Tibial artery (tissue), 4 donors: ENCODE measurements at regions not wholly inside any gene's neighbourhood (a gene's known extent, or its start where the extent isn't known, plus 50 kb on each side); places are given as distances from the start of the nearest gene placed in this dataset.

Source experiments
- DNase-seq, 2 donors: peaks; one replicate each; pipeline ENCODE4 v3.0.0-alpha.2; 2019
- H3K27ac ChIP-seq, 2 donors: fragments of 200-600 bp; sonication (generic) in 1 of 2; 1 replicate in 1 of 2; 2 replicates in 1 of 2; pipeline ENCODE4 v1.5.1; 2018 to 2019; ENCODE audit warnings: mild to moderate bottlenecking in 1 of 2
- H3K27me3 ChIP-seq, 2 donors: fragments of 200-600 bp; sonication (generic) in 1 of 2; one replicate each; pipeline versions ENCODE4 v1.5.1 to v1.6.0; 2016 to 2019
- H3K36me3 ChIP-seq, 3 donors: fragments of 200-600 bp; sonication (generic) in 2 of 3; one replicate each; pipeline ENCODE4 v1.5.1; 2016 to 2019; ENCODE audit warnings: mild to moderate bottlenecking in 2 of 3
- H3K4me1 ChIP-seq, 4 donors: fragments of 200-600 bp; sonication (generic) in 2 of 4; 1 replicate in 3 of 4; 2 replicates in 1 of 4; pipeline ENCODE4 v1.5.1; 2016 to 2019
- H3K4me3 ChIP-seq, 2 donors: fragments of 200-600 bp; sonication (generic) in 1 of 2; 1 replicate in 1 of 2; 2 replicates in 1 of 2; pipeline ENCODE4 v1.5.1; 2018 to 2019; ENCODE audit warnings: mild to moderate bottlenecking in 2 of 2
- H3K9me3 ChIP-seq, 3 donors: fragments of 200-600 bp; sonication (generic) in 1 of 3; one replicate each; pipeline ENCODE4 v1.5.1; 2016 to 2019
- intact Hi-C: fragments of 100-400 bp; cut with DNase I; formaldehyde crosslinking; loops from one replicate; pipeline ENCODE4 v1.15.0; 2023; ENCODE audit warnings: low total_unique reads
- TF ChIP-seq, protein P1 (sequence below), 2 experiments: fragments of 200-600 bp in 1 of 2; fragments of 450-650 bp in 1 of 2; IDR thresholded peaks; one replicate each; pipeline ENCODE4 v1.5.1; 2017 to 2019; ENCODE audit warnings: antibody characterized with exemption in 2 of 2, mild to moderate bottlenecking in 1 of 2, moderate library complexity in 1 of 2

DNA sequence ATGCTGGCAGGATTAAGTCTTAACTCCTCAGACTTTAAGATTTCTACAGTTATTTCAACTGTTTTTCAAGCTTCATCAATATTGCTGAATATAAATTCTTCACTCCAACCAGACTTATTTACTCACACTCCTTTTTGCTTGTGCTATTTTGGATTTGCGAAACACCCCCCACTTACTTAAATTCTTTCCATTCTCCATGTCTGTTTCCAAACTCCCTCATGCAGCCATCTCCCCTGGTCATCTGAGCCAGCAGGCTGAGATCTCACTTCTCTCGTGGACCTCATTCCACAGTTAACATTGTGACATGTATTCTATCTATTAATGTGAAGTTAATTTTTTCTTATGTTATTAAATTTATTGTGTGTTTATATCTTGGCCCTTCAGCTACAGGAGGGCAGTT is 188.9 kb upstream of the HDAC9 start:
- H3K27ac ChIP-seq = no peak overlapping the region
- no peaks in the 10 kb centered on the region for H3K36me3 ChIP-seq
- no peak overlapping the region for H3K4me3 ChIP-seq
- TF ChIP-seq, protein P1, sequence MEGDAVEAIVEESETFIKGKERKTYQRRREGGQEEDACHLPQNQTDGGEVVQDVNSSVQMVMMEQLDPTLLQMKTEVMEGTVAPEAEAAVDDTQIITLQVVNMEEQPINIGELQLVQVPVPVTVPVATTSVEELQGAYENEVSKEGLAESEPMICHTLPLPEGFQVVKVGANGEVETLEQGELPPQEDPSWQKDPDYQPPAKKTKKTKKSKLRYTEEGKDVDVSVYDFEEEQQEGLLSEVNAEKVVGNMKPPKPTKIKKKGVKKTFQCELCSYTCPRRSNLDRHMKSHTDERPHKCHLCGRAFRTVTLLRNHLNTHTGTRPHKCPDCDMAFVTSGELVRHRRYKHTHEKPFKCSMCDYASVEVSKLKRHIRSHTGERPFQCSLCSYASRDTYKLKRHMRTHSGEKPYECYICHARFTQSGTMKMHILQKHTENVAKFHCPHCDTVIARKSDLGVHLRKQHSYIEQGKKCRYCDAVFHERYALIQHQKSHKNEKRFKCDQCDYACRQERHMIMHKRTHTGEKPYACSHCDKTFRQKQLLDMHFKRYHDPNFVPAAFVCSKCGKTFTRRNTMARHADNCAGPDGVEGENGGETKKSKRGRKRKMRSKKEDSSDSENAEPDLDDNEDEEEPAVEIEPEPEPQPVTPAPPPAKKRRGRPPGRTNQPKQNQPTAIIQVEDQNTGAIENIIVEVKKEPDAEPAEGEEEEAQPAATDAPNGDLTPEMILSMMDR (IDR thresholded peaks at IDR 0.05) = no peak
- peaks cover 0 to 17% (median 3%) of the 10 kb centered on the region in 4 donors for H3K4me1 ChIP-seq
- no peaks in the 10 kb centered on the region for H3K9me3 ChIP-seq
- H3K27me3 ChIP-seq = no peaks in the 10 kb centered on the region
- DNase-seq = no peak
- intact Hi-C loops = no loop called here

DNA sequence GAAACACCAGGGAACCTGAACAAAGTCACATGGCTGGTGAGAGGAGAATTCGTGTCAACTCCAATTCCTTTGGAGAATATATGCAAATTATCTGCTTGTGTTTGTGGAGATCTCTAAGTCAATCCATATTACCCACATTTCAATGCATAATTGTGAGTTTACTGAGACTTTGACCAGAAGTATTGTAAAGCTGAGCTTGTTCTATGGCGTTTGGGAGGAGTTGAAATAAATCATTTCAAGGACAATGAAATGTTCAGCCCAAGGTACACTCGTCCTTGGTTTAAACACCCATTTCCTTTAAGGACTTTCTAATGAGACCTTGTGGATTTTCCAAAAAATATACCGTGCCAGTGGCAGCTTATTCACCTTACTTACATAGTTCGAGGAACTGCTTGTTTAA is 186.6 kb upstream of the HDAC9 start:
- H3K4me3 ChIP-seq = no peak overlapping the region
- DNase-seq = no peak
- H3K36me3 ChIP-seq = no peaks in the 10 kb centered on the region
- intact Hi-C loops = no loop called here
- H3K4me1 ChIP-seq = peaks cover 0 to 17% (median 3%) of the 10 kb centered on the region in 4 donors
- no peaks in the 10 kb centered on the region for H3K9me3 ChIP-seq
- H3K27me3 ChIP-seq = no peaks in the 10 kb centered on the region
- TF ChIP-seq, protein P1 (IDR thresholded peaks at IDR 0.05) = no peak
- H3K27ac ChIP-seq = no peak overlapping the region

DNA sequence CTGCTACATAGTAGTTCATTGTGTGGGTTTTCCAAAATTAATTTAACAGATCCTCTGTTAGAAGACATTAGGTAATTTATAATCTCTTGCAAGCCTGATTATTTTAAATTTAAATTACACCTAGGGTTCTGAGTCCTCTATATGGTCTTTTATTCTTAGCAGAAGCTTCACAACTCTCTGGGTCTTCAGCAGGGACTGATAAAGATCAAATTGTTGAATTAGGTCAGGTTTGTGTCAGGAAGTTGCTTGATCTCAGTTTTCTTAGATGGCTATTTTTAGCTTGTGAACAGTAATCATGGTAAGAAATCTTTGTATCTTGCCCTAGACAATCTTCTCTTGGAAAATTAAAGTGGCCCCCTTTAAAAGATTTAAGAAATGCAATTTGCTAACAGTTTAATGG is 183.1 kb upstream of the HDAC9 start:
- TF ChIP-seq, protein P1 (IDR thresholded peaks at IDR 0.05) = no peak
- Histone ChIP-seq H3K36me3 (no peaks in the 10 kb centered on the region), H3K9me3 (no peaks in the 10 kb centered on the region), H3K27ac (no peak overlapping the region), H3K27me3 (no peaks in the 10 kb centered on the region), H3K4me3 (no peak overlapping the region), H3K4me1 (peaks cover 0 to 8% (median 0%) of the 10 kb centered on the region in 4 donors)
- no peak for DNase-seq
- intact Hi-C loops = no loop called here

GRCh38 chr7:18313965-18314364 is 181.6 kb upstream of the HDAC9 start:
- H3K36me3 ChIP-seq = no peaks in the 10 kb centered on the region
- intact Hi-C loops = no loop called here
- H3K4me3 ChIP-seq = no peak overlapping the region
- H3K9me3 ChIP-seq = no peaks in the 10 kb centered on the region
- TF ChIP-seq, protein P1 (IDR thresholded peaks at IDR 0.05) = no peak
- no peak overlapping the region for H3K27ac ChIP-seq
- H3K4me1 ChIP-seq = peaks cover 0 to 4% (median 0%) of the 10 kb centered on the region in 4 donors
- no peak for DNase-seq
- H3K27me3 ChIP-seq = no peaks in the 10 kb centered on the region

- no peak overlapping the region for H3K27ac ChIP-seq
- H3K27me3 ChIP-seq = no peaks in the 10 kb centered on the region
- TF ChIP-seq, protein P1 (IDR thresholded peaks at IDR 0.05) = no peak
- H3K4me1 ChIP-seq = no peaks in the 10 kb centered on the region
- intact Hi-C loops = no loop called here
- no peaks in the 10 kb centered on the region for H3K36me3 ChIP-seq
- no peaks in the 10 kb centered on the region for H3K9me3 ChIP-seq
- H3K4me3 ChIP-seq = no peak overlapping the region
- no peak for DNase-seq
Observed at GRCh38 chr7:18315241-18315640, 180.3 kb upstream of the HDAC9 start.

GRCh38 chr7:18317941-18318340 is 177.6 kb upstream of the HDAC9 start:
- Histone ChIP-seq H3K27ac (no peak overlapping the region), H3K36me3 (no peaks in the 10 kb centered on the region), H3K4me1 (no peaks in the 10 kb centered on the region), H3K27me3 (no peaks in the 10 kb centered on the region), H3K9me3 (no peaks in the 10 kb centered on the region), H3K4me3 (no peak overlapping the region)
- TF ChIP-seq, protein P1 (IDR thresholded peaks at IDR 0.05) = no peak
- intact Hi-C loops = no loop called here
- no peak for DNase-seq
